HG03558 (cell line): ENCODE measurements at regions not wholly inside any gene's neighbourhood (a gene's known extent, or its start where the extent isn't known, plus 50 kb on each side); places are given as distances from the start of the nearest gene placed in this dataset.

Experiments
- ATAC-seq: cut with Tn5 transposase; IDR thresholded peaks from one replicate; pipeline ENCODE4 v1.9.1; 2021; ENCODE audit warnings: moderate number of reproducible peaks; ENCODE audit not compliant: unreplicated experiment; ENCODE audit errors: extremely low read depth

DNA sequence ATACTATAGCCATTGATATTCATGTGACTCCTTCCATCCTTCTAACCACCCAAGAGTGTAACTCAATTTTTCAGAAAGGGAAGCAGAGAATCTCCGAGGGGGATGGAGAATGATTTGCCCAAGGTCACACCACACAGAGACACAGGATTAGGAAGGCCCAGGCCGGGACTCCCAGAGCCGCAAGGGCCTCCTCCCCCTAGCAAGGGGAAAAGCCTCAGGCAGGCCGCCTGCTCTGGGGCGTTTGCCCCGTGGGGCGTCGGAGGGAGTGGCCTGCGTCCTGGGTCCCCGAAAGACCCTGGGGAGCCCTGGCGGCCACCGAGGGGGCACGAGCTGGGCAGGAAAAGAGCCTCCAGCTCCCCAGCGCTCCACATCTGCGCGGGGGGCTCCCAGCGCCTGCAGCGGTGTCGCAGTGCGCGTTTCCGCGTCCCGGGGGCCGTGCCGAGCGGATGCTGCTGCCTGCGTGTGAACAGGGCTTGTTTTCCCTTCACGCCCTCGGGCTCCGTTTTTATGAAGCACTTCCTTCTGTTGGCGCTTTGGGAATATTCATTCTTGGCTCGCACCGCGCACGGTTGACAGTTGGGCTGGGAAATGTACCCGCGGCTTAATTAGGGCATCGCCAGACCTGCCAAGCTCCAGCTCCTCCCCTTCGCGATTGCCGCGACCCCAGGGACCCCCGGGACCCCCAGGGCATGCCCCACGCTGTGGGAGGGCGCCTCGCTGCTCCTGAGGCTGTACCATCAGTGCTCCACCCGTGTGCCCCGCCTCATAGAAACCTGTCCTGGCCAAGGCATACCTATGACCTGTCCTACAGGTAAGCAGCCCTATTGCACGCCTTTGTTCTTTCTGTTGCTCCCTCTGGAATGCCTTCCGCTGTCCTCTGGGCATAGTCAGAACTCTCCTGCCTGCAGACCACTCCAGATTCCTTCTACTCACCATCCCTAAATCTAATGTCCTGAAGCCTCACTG is 158.9 kb upstream of the GLI2 start:
- no peak for ATAC-seq

DNA sequence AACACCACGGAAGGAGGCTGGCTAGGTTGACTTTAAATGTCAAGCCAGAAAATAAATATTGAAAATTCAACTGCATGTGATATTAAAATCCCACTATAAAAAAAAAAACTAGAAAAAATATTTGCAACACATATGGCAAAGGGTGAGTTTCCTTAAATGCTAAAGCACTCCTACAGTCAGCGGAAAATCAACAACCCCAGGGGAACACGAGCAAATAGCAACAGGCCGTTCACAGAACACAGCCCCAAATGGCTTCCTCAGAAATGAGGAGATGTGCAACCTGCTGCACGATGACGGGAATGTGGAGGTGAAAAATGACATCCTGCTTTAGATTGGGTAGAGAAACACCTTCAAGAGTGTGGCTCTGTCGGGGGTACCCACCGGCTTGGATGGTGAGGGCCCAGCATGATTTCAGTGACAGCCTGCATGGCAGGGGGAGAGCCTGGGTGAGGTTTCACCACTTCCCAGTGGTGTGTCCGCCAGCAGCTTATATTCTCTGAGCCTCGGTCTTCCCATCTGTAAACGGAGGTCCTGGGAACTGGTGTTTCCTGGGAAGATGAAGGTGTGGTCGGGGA is 157.9 kb upstream of the GLI2 start:
- ATAC-seq: no peak

GRCh38 chr2:120578576-120579352 is 156.9 kb upstream of the GLI2 start:
- ATAC-seq: no peak

- no peak for ATAC-seq
Observed at GRCh38 chr2:120579916-120580685, 155.6 kb upstream of the GLI2 start.

- ATAC-seq: no peak
Observed at GRCh38 chr2:120580709-120581108, 155.0 kb upstream of the GLI2 start.

DNA sequence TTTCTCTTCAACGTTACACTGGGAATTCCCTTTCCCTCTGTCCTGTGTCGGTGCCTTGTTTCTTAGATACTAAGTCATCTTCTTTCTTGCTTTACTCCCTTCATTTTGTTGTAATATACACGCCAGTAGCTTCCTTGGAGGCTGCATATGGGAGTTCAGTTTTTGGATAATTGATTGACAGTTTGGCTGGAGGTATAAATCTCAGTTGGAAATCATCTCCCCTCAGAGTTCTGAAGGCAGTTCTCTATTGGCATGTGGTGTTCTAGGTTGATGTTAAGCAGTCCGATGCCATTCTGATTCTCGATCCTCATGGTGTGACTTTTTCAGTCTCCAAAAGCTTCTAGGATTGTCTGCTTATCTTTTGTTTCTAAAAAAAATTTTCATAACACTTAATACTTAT is 152.5 kb upstream of the GLI2 start:
- ATAC-seq: no peak

DNA sequence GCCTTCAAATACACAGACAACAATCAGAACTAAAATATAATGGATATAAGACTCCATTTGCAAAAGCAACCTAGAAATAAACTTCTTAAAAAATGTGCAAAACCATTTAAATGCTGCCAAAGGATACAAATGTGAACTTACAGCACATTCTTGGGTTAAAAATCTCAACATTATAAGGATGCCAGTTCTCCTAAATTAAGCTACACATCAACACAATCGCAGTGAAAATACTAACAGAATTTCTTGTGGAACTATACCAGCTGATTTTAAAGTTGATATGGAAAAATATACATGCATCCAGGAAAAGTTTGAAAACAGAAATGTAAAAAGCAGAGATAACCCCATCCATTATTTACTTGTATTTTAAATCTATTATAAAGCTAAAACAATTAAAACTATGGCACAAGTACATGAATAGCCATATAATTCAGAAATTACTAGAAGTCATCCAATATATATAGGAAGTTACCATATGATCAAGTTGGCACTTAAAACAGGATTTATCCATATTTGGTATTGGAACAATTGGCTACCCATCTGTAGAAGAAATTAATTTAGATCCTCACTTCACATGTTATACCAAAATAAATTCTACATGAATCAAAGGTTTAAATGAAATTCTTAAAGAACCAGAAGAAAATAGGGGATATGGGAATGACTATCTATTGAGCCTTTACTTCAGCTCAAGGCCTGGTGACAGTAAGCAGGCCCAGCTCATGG is 151.7 kb upstream of the GLI2 start:
- ATAC-seq: no peak

GRCh38 chr2:120586507-120587278 is 149.0 kb upstream of the GLI2 start:
- ATAC-seq: no peak

GRCh38 chr2:120587279-120587996 is 148.2 kb upstream of the GLI2 start:
- no peak for ATAC-seq

- no peak for ATAC-seq
Observed at GRCh38 chr2:120587997-120588336, 147.7 kb upstream of the GLI2 start.

DNA sequence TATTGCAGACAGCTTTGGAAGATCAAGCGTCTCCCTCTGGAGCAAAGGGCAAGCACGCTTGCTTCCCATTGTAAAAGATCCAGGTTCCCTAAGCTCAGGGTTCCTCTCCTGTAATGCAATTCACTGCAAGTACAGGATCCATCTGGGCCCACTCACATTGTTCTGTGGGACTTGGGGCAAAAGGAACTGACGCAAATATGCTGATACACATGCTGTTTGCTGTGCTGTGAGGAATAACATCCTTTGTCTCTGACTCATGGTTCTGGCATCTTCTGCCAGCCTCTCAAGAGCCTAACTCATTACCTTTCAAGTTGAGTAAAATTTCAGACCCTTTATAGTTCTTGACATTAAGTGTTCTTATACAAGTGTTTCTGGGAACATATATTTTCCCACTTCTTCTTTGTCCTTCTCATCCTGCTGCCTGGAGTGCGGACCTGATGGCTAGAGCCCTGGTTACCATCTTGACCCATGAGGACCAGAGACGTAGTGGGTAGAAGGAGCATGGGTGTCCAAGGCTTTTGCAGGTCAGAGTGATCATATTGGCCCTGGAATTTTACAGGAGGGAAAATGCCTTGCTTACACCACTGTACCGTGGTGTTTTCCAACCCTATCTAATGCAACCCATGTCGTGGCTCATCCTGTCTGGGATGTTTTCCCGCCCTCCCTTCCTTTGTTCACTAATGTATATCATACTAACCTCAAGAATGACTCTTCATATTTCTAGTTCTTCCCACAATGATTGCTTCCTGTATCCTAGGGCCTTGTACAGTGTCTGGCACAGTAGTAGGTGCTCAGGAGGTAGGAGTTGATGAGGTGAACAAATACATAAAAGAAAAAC is 145.7 kb upstream of the GLI2 start:
- no peak for ATAC-seq

GRCh38 chr2:120590841-120591240 is 144.8 kb upstream of the GLI2 start:
- ATAC-seq: no peak

- ATAC-seq: no peak
Observed at GRCh38 chr2:120591572-120591971, 144.1 kb upstream of the GLI2 start.

- no peak for ATAC-seq
Observed at GRCh38 chr2:120592084-120592483, 143.6 kb upstream of the GLI2 start.

GRCh38 chr2:120593921-120594686 is 141.6 kb upstream of the GLI2 start:
- no peak for ATAC-seq

DNA sequence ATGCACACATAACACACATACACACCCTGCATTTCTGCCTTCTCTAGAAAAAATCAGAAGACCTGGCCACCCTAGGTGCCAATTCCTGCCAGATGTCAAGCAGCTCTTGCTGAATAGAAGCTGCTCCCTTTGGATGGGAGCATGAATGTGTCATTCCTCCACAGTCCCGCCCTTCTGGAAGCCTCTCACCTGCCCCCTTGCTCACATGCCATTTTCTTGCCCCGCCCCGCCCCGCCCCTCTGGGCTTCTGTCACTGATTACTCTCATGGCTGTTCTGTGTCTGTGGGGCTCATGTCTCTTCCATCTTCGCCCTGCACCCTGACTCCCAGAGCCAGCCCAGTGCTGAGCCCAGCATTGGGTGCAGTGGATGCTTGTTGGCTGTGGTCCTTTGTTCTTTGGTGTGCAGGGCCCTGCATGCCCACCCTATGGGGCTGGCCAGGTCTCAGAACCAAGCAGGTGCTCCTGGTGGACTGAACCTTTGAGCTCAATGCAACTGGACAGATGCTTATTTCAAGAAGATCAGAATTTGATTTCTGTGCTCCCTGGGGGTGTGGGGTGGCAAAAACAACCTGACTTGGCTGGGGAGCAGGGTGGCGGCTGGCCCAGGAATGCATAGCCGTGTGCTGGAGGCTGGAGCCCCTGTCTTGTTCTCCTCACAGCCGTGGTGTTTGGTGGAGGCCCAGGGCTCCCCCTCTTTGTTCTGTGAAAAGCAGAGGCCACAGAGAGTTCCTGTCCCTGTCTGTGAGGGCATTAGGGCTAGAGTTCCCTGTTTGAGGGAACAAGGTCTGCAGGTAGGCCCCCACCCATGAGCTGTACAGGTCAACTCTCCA is 140.6 kb upstream of the GLI2 start:
- ATAC-seq: no peak
